NB4 (cell line): ENCODE measurements at regions not wholly inside any gene's neighbourhood (a gene's known extent, or its start where the extent isn't known, plus 50 kb on each side); places are given as distances from the start of the nearest gene placed in this dataset.

ENCODE experiments used
- DNase-seq: peaks from one replicate; pipeline ENCODE4 v3.0.0; 2010; ENCODE audit warnings: low read depth
- H3K4me3 ChIP-seq: one replicate; pipeline ENCODE4 v1.5.1; 2011; ENCODE audit warnings: mild to moderate bottlenecking, low read depth, low read length, moderate library complexity
- MYC ChIP-seq: IDR thresholded peaks from 2 replicates; pipeline ENCODE4 v1.6.1; 2011; ENCODE audit warnings: low read depth, low read length
- POLR2A ChIP-seq: IDR thresholded peaks from 2 replicates; pipeline ENCODE4 v1.6.1; 2011; ENCODE audit warnings: mild to moderate bottlenecking; ENCODE audit not compliant: insufficient read length; ENCODE audit errors: extremely low read depth
- TF ChIP-seq, protein P1 (sequence below): IDR thresholded peaks from 2 replicates; pipeline ENCODE4 v1.6.1; 2011; ENCODE audit warnings: low read depth, low read length
- TF ChIP-seq, protein P2 (sequence below): IDR thresholded peaks from one replicate; pipeline ENCODE4 v1.5.1; 2012; ENCODE audit warnings: low read depth, low read length

DNA sequence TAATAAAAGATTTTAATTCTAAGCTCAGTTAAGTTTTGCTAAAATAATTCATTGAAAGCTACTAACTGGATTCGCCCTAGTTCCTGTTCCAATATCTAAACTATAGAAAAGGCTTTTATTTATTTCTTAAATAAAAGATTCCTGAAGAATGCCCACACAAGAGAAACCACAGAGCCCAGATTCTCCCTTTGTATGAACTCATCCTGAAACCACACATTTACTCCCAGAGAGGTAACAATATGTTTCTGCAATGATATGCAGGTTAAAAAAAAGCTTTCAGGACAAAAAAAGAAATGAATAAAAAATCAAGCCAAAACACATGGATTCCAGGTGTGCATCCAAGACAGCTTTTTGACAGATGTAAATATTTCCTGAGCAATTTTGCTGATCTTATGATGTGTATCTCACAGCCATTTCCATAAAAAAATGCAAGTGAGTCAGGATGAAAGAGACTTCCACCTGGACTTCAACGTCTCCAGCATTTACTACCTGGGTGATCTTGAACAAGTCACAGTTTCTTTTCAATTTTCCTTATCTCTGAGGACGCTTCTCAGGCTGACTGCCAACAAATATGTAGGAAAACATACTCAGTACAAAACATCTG is 234.4 kb upstream of the FAT1 start:
- TF ChIP-seq POLR2A (no peak), MYC (no peak)
- TF ChIP-seq, protein P1, sequence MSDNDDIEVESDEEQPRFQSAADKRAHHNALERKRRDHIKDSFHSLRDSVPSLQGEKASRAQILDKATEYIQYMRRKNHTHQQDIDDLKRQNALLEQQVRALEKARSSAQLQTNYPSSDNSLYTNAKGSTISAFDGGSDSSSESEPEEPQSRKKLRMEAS, result no peak
- TF ChIP-seq, protein P2, sequence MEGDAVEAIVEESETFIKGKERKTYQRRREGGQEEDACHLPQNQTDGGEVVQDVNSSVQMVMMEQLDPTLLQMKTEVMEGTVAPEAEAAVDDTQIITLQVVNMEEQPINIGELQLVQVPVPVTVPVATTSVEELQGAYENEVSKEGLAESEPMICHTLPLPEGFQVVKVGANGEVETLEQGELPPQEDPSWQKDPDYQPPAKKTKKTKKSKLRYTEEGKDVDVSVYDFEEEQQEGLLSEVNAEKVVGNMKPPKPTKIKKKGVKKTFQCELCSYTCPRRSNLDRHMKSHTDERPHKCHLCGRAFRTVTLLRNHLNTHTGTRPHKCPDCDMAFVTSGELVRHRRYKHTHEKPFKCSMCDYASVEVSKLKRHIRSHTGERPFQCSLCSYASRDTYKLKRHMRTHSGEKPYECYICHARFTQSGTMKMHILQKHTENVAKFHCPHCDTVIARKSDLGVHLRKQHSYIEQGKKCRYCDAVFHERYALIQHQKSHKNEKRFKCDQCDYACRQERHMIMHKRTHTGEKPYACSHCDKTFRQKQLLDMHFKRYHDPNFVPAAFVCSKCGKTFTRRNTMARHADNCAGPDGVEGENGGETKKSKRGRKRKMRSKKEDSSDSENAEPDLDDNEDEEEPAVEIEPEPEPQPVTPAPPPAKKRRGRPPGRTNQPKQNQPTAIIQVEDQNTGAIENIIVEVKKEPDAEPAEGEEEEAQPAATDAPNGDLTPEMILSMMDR, result no peak
- H3K4me3 ChIP-seq, result no peak overlapping the region
- DNase-seq, result no peak

DNA sequence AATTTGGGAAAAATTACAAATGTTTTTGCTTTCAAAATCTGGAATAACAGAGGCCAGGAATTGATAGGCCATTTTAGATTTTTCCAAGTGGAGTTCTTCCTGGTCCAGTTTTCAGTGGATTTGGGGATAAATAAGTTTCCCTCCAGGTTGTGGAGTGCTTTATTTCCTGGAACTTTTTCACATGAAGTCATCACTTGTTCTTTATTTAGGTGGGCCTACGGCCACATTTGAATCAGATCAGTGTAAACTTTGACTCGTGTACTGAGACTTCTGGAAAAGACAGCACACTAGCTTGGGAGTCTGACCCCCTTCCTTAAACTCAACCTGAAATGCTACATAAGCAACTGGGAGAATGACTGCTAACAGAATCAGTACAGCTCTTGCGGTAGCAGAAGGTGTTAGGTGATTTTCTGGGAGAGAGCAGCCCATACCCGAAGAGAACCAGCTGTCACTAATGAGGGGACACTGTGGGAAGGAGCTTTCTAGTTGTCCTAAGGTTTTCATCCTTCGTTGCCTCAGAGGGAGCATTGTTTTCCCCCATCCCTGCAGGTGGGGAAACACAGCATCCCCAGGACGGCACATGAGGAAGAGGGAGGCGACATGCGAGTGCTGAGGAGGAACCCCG is 235.2 kb upstream of the FAT1 start:
- TF ChIP-seq POLR2A, result no peak
- TF ChIP-seq, protein P2, result no peak
- TF ChIP-seq MYC, result no peak
- TF ChIP-seq, protein P1, result no peak
- no peak for DNase-seq
- H3K4me3 ChIP-seq, result no peak overlapping the region

DNA sequence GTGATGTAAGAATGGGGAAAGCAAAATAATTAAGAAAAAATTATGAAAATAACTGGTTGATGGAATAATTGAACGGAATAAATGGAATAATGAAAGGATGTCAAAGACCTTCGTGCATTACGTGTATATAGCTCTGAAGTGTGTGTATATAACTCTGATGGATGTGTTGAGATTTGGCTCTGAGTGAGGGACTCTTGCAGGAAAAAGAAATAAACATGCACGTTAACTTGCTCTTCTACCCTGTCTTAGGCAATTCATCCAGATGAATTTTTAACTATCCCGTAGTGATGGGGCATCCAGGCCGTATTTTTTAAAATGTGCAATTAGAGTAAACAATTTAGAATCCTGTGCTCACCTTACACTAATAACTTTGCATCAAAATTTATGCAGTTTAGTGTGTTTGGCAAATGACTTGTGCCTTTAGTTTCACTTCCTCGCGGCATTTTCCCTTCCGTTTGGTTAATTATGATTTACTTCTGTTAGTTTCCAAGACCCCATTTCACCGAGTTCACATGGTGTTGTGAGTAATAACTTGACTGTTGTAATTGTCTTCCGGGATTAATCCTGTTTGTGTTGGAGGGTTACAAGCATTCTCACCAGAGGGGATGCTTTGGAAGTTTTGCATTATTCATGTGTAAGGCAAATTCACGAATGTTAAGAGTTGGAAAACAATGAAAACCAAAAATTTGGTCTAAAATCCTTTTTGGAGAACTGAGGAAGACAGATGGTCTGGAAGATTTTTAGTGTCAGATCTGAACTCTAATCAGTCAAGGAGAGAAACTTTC is 256.5 kb upstream of the FAT1 start:
- no peak for TF ChIP-seq MYC
- TF ChIP-seq, protein P2, result no peak
- TF ChIP-seq POLR2A, result no peak
- TF ChIP-seq, protein P1, result no peak
- no peak overlapping the region for H3K4me3 ChIP-seq
- no peak for DNase-seq

DNA sequence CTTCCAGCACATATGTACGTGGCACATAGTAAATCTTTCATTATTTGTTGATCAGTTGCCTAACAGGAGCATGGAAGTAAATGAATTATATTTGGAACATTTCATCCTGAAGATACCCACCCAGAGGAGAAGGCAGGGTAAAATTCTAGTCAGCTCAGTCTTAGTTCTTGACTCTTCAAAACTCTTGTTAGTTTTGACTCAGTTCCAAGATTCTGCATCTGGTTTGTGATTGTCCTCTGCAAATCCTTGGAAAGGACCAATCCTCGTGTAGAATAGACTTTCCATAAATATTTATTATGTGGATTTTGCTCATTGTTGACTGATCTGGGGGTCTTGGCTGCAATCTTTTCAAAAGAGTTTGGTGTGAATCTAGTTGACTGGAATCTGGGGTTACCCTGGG is 257.5 kb upstream of the FAT1 start:
- no peak overlapping the region for H3K4me3 ChIP-seq
- TF ChIP-seq, protein P1, result no peak
- TF ChIP-seq MYC (no peak), POLR2A (no peak)
- TF ChIP-seq, protein P2, result no peak
- DNase-seq, result no peak

DNA sequence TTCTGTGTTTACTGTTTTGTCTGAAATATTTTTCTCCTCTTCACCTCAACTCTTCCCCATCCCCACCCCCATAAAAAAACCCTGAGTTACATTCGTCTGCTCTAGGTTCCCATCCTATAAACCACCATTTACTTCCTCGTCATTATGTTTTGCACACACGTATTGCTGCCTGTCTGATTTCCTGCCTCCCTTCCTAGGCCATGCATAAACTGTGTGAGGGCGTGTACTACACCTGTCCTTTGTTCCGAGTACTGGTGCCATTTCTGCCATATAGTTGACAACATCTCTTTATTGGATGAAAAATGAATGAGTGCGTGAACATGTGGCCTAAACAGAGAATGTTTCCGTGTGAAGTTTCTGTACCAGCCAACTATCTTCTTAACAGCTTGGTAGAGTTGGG is 258.5 kb upstream of the FAT1 start:
- TF ChIP-seq POLR2A (no peak), MYC (no peak)
- TF ChIP-seq, protein P2, result no peak
- TF ChIP-seq, protein P1, result no peak
- H3K4me3 ChIP-seq, result no peak overlapping the region
- DNase-seq, result no peak
